ENCODE measurements at regions not wholly inside any gene's neighbourhood (a gene's known extent, or its start where the extent isn't known, plus 50 kb on each side); places are given as distances from the start of the nearest gene placed in this dataset.

- Mint-ChIP-seq H3K36me3 (peaks cover 12% of the 10 kb centered on the region), H3K27ac (no peak overlapping the region), H3K9me3 (peaks cover 26% of the 10 kb centered on the region), H3K4me3 (no peak overlapping the region), H3K27me3 (ENCODE audit: low read depth) (no peaks in the 10 kb centered on the region), H3K4me1 (peaks cover 5% of the 10 kb centered on the region)
- TF ChIP-seq FOXK1 (CRISPR knock-in tag; IDR thresholded peaks at IDR 0.05) (no peak), ZNF425 (CRISPR knock-in tag; conservative IDR thresholded peaks at IDR 0.05) (no peak), E2F4 (CRISPR knock-in tag; IDR thresholded peaks at IDR 0.05; ENCODE audit: borderline replicate concordance, low read depth) (no peak), ZNF232 (CRISPR knock-in tag; IDR thresholded peaks at IDR 0.05) (no peak), RELA (CRISPR knock-in tag; IDR thresholded peaks at IDR 0.05; ENCODE audit: borderline replicate concordance) (no peak), ETV6 (CRISPR knock-in tag; IDR thresholded peaks at IDR 0.05) (no peak), ZNF138 (CRISPR knock-in tag; conservative IDR thresholded peaks at IDR 0.05) (no peak)
- no peak for ATAC-seq
- no peak for DNase-seq (ENCODE audit: low spot score)
- ChIA-PET POLR2A (no interaction called here), CTCF (no interaction called here)
Observed at GRCh38 chr2:125167152-125167551, 1142.1 kb downstream of the CNTNAP5 start.

- CTCF ChIA-PET = no interaction called here
- ATAC-seq (no peak), DNase-seq (ENCODE audit: low spot score) (no peak)
Observed at GRCh38 chr2:125167820-125168219, 1142.7 kb downstream of the CNTNAP5 start.

More at GRCh38 chr2:125167820-125168219, 1142.7 kb downstream of the CNTNAP5 start:
- Mint-ChIP-seq H3K36me3 (peaks cover 8% of the 10 kb centered on the region), H3K4me3 (no peak overlapping the region), H3K4me1 (peaks cover 5% of the 10 kb centered on the region), H3K27ac (no peak overlapping the region), H3K27me3 (ENCODE audit: low read depth) (no peaks in the 10 kb centered on the region), H3K9me3 (peaks cover 20% of the 10 kb centered on the region)
- TF ChIP-seq ATF2 (CRISPR knock-in tag; IDR thresholded peaks at IDR 0.05; ENCODE audit: borderline replicate concordance, low read depth) (no peak), ZNF317 (CRISPR knock-in tag; IDR thresholded peaks at IDR 0.05; ENCODE audit: borderline replicate concordance, low read depth) (no peak), HMGA2 (CRISPR knock-in tag; IDR thresholded peaks at IDR 0.05) (no peak), AFF4 (CRISPR knock-in tag; IDR thresholded peaks at IDR 0.05; ENCODE audit: borderline replicate concordance) (no peak), ZNF671 (CRISPR knock-in tag; IDR thresholded peaks at IDR 0.05) (no peak), NFYB (CRISPR knock-in tag; conservative IDR thresholded peaks at IDR 0.05; ENCODE audit: low read depth) (no peak), ZNF232 (CRISPR knock-in tag; IDR thresholded peaks at IDR 0.05) (no peak), PREB (CRISPR knock-in tag; IDR thresholded peaks at IDR 0.05; ENCODE audit: borderline replicate concordance) (no peak), NFE2L1 (CRISPR knock-in tag; IDR thresholded peaks at IDR 0.05) (no peak), CBFB (CRISPR knock-in tag; IDR thresholded peaks at IDR 0.05; ENCODE audit: low read depth) (no peak), ESRRA (CRISPR knock-in tag; IDR thresholded peaks at IDR 0.05; ENCODE audit: borderline replicate concordance) (no peak), SMAD3 (CRISPR knock-in tag; IDR thresholded peaks at IDR 0.05; ENCODE audit: borderline replicate concordance) (no peak), IRF1 (CRISPR knock-in tag; IDR thresholded peaks at IDR 0.05) (no peak), CREB1 (CRISPR knock-in tag; IDR thresholded peaks at IDR 0.05) (no peak), ZNF138 (CRISPR knock-in tag; conservative IDR thresholded peaks at IDR 0.05) (no peak), OVOL2 (CRISPR knock-in tag; IDR thresholded peaks at IDR 0.05; ENCODE audit: borderline replicate concordance) (no peak)
- POLR2A ChIA-PET = no interaction called here

All from WTC11 (cell line).